DMS153 (cell line): ENCODE measurements at regions not wholly inside any gene's neighbourhood (a gene's known extent, or its start where the extent isn't known, plus 50 kb on each side); places are given as distances from the start of the nearest gene placed in this dataset.

Experiments used
- DNase-seq: peaks from one replicate; lab custom pipeline; 2025; lab: John Stamatoyannopoulos, UW

DNA sequence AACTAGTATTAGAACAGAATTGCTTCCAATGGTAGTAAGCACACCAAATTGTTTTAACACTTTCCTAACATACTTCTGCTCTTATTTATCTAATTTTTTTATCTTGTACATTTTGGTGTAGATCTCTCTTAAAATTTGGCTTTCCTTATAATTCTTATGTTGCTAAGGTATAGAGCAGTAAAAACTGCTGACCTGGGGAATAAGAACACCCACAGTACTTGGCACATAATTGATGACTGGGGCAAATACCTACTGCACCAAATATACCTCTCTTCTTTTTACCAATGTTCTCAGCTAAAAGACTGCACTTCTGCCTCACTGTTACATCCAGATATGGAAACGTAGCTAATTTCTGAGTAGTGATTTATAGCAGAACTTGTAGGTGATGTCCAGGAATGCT lies 642.2 kb downstream of the LIG4 start:
- no peak for DNase-seq

DNA sequence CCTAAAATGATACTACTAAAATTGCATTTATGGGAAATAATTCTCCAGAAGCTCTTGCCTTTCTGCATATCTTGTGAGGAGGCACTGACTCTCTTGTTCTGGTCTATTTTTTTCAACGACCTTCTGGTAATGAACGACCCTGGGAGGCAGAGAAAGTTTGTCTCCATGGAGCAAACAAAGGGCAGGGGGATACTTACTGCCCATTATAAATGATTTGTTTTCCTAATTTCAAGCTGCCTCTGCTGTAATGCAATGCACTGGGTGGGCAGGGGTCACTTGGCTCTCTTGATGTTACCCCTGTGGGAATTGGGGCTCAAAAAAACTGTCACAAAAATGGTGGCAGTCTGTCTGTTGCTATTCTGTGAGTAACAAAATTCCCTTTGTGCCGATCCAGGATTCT lies 643.2 kb downstream of the LIG4 start:
- DNase-seq = no peak

DNA sequence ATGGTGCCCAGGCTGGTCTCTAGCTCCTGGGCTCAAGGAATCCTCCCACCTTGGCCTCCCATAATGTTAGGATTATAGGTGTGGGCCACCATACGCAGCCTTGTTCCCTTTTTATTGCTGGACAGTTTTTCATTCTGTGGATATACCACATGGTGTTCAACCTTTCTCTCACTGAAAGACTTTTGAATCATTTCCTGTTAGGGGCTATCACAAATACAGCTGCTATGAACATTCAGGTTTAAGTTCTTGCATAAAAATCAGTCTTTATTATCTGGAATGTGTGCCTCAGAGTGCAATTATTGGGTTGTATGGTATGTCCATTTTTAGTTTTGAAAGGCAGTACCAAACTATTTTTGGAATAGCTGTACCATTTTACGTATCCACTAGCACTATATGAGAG lies 647.2 kb downstream of the LIG4 start:
- DNase-seq = no peak

DNA sequence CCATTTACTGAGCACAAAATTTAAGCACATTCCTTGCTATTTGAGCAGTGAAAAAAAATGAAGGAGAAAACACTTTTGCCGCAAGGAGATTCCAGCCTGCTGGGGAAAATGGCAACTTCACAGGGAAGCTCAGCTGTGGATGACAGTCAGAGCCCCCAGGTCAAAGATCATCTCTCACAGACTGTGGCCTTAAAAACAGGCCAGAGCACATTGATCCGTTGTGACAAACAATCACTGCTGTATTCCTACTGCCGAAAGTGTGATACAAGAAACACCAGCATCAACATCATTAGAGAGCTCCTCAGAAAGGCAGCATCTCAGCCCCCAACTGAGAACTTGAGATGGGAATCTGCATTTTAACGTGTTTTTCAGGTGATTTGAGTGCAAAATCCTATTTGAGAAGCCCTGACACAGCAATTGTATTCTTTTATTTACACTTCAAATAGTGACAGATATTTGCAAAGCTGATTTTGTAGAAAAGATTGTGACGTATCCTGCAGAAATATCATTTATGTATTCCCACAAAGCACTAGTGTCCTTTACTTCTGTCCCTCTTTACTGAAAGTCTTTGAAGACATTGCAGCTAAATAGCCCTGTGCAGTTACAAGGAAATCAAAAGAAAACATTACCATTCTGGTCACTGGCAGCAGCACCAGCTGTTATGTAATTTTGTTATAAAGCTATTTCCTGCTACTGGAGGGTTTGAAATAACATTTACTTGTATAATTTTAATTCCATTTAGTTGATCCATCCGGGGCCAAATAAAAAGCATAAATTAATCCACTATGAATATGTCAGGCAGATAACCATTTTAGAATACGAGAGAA lies 652.0 kb downstream of the LIG4 start:
- no peak for DNase-seq

DNA sequence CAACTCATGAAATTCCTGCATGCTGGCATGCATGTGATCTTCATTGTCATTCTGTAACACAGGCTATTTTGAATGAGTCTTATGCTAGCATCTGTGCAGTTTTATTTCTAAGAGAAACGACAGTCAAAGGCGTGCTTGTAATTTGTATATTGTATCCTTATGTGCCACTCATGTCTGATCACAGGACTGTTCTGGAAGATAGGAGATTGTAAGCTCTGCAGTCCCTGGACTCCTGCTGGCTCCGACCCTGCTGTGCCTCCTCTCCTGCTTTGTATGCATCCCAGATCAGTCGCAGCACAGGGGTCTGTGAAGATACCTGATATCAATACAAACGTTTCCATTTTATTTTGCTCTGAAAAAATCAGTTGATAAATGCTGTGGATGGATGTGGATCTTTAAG lies 653.1 kb downstream of the LIG4 start:
- no peak for DNase-seq

DNA sequence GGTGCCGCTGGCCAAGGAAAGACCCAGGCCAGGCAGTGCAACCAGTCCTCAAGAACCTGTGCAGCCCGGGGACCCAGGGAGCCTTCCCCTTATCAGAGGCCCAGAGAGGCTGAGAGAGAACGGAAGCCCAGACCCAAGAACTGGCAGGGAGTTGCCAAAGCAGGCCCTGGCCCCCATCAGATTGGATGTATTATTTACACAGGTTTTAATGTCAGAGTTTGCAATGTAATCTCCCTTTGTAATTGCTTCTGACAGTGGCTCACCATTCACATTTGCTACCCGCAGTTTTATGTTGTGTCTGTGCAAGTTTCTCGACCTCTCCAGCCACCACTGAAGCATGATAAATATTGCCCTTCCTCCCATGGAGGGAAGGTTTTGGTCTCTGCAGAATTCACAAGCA lies 660.9 kb downstream of the LIG4 start:
- DNase-seq = peak; percentile 78

DNA sequence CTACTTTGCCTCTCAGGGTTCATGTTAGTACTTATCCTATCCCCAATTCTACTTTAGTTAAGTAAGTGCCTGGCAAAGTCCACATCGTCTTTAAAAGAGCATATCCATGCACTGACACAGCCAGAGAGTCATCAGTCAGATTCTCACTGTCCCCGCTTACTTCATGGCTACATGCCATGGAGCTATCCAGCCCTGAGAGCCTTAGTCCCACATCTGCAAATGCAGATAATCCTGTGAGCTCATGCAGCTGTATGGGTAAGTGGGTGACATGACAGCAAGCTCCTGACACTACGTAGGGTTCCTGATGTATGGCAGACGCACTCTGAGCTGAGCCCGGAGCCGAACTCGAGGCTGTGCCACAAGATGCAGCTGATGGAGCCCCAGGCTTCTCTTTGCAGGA lies 661.5 kb downstream of the LIG4 start:
- no peak for DNase-seq

DNA sequence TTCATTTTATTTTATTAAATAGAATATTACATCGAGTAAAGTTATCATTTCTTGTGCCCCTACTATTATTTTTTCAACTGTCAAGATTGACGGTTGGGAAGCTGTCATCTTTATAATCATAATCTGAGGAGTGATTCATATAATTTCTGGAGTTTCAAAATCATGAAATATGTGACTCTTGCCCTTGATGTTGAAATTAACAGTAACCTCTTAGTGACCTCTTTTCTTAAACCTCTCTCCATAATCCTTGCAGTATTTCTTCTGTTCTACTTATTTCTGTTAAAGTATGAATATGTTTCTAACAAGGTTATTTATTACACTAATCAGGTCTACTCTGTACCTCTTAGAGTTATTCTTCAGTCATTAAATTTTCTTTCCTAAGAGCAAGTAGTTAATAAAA lies 663.8 kb downstream of the LIG4 start:
- no peak for DNase-seq

DNA sequence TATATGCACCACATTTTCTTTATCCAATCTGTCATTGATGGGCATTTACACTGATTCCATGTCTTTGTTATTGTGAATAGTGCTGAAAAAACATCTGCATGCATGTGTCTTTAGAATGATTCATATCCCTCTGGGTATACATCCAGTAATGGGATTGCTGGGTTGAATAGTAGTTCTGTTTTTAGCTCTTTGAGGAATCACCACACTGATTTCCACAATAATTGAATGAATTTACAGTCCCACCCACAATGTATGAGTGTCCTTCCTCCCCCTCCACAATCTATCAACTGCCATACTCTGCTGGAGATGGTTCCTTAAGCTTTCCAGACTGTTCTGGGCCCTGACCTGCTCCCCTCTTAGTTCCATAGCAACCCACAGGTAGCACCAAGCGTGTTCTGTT lies 667.0 kb downstream of the LIG4 start:
- no peak for DNase-seq

DNA sequence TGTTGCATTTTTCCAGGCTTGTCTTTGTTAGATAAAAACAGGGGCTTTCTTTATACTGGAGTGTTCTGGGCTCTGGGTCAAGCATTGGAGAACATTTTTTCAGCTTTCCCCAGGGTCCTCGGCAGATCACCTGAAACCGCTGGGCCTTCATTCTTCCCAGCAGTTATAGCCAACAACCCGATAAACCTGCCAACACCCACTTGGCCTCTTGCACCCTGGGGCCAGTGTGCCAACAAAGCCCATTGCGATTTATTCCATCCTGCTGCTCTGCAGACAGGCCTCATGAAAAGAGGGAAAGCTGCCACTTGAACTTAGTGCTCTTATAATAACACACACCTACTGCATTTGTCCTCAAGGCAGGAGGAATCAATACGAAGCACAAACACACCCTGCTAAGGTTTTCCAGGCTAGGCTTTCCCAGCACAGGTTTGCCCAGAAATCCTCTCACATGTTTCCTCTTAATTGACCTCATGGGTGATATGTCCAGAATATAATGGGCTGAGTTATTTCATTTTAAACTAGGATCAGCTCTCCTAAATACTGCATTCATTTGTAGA lies 669.3 kb downstream of the LIG4 start:
- DNase-seq = peak; percentile 89

DNA sequence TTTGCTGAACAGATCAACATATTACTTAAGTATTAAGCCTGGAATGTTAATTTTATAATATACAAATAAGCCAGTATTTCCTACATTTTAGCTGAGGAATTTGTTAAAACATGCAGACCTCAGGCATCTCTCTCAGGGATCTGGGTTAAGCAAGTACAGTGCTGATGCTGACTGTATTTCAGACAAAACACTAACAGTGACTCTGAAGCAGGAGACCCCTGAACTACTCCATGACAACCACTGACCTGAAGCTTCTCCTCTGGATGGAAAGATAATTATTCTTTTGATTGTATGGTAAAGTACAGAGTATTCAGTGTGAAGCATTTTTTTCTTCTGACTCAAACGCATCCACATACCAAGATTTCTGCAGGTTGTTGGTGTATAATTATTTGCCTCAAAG lies 680.8 kb downstream of the LIG4 start:
- no peak for DNase-seq

DNA sequence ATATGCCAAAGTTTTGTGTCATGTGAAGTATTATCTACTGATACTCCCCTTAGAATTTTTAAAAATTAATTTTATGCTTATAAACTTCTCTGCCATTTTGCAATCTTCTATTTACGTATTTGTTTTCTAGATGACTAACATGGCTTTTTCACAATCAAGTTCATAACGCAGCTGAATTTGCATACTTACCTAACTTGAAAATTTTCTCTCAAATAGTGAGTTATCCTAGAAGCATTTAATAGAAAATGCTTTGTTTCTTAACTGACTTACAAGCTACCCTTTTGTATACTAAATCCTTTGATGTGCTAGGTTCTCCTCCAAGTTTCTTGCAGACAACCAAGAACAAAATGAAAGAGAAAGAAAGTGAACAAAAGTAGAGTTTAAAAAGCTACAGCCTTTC lies 683.5 kb downstream of the LIG4 start:
- no peak for DNase-seq

DNA sequence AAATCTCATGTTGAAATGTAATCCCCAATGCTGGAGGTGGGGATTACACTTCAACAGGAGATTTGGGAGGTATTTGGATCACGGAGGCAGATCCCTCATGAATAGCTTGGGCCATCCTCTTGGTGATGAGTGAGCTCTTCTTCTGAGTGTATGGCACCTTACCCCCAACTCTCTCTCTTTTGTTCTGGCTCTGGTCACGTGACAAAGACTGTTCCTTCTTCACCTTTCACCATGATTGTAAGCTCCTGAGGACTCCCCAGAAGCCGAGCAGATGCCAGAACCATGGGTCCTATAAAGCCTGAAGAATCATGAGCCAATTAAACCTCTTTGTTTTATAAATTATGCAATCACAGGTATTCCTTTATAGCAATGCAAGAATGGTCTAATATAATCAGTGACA lies 684.2 kb downstream of the LIG4 start:
- no peak for DNase-seq

DNA sequence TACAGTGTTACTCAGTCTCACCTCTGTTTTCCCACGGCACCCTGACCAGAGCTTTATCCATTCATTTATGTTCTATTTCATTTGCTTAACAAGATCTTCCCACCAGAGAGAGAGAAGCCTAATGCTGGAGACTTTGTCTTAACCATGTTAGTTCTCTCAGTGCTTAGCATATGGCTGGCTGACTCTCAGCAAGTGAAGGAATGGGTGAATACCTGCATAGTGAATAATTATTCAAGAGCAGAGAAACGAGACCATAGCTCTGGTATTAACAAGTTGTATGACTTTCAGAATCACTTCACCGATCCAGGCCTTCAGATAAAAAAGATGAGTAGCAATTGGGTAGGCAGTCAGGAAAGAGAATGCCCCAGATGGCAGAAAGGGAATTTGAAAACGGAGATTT lies 686.3 kb downstream of the LIG4 start:
- no peak for DNase-seq

DNA sequence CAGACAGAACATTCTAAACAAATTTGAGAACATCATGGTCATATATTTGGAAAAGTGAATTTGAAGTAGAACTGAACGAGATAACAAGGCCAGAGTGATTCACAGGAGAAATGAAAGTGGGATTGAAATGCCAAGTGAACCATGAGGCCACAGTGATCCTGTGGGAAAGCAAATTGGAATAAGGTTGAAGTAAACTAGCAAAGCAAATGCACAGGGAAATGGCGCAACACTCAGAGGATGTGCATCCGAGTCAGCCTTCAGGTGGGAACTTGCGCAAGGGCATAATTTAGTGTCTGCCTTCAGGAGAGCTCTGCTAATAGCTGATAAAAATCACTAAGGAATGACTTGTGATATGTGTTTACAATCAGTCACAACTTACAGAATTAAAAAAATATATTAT lies 696.6 kb downstream of the LIG4 start:
- no peak for DNase-seq

DNA sequence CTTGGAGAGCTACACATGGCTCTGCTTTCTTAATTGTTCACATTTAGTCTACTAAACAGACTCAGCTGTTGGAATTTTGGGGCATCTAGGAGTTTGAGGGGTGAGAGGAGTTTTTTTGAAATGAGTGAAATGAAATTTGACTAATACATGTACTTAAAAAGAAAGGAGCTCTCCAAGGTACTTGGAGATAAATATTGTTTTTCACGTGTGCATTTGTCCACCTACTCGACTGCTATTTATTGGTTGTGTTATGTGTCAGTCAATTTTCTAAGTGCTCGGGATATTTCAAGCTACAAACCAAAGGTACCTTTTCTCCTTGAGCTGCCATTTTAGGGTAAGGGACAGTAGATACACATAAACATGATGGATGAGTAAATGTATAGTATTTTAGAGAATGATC lies 697.0 kb downstream of the LIG4 start:
- no peak for DNase-seq

DNA sequence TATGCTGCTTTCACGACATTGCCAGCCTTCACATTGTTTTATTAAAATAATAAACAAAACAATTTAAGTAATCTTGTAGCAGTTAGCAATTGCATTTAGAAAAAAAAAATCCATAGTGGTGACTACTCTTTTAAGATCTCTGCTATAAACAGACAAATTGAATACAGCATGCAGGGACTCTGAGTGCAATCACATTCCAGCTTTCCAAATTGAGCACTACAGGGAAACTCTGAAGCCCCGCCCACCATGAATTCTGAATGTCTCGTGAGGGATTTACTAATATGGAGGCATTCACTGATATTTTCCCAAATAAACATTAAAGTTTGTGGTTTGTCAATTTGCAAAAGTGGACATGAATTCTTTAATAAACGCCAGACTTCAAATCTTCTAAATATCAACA lies 698.8 kb downstream of the LIG4 start:
- no peak for DNase-seq

DNA sequence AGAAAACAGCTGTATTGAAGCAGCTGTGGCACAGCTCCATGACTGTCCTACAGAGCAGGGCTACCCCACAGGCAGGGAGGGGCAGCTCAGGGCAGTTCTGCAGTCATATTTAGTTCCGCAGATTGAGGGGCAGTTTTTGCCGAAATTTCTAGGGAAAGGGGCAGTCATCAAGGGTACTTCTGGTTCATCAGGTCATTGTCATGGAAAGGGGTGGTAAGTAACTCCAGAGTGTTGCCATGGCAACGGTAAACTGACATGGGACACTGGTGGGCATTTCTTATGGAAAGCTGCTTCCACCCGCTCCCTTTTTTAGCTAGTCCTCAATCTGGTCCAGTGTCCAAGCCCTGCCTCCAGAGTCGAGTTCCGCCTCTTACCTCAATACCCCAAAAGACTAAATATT lies 702.8 kb downstream of the LIG4 start:
- no peak for DNase-seq

DNA sequence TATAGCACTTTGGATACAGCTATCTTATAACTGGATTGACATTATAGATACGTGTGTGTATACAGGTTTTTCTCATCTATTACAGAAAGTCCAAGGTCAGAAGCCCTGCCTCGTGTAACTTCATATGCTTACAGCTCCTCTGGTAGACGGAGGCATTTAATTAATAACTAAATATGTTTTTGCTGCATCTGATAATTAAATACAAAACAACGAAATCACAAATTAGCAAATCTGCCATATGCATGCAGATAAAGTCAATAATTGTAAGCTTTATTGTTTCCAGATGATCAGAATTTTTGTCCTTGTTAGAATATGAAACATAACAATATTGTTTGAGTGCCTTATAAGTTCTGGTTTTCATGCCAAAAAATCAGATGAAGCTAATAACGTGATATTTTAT lies 717.7 kb downstream of the LIG4 start:
- DNase-seq = no peak

DNA sequence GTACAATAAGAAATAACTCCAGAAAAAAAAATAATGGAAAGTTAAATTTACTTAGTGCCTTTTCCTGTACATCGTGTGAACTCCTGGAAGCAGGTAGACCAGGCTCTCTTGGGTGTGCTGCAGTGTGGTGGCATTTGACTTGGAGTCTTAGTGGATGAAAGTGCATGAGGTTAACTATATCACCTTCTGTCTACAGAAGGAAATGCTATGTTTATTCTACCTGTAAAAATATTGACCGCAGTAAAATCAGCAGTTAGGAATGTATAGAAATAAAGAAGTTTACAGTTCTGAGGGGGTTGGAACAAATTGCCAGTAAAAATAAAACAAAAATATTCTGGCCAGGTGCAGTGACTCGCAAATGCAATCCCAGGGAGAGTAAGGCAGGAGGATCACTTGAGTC lies 722.1 kb downstream of the LIG4 start:
- DNase-seq = no peak

DNA sequence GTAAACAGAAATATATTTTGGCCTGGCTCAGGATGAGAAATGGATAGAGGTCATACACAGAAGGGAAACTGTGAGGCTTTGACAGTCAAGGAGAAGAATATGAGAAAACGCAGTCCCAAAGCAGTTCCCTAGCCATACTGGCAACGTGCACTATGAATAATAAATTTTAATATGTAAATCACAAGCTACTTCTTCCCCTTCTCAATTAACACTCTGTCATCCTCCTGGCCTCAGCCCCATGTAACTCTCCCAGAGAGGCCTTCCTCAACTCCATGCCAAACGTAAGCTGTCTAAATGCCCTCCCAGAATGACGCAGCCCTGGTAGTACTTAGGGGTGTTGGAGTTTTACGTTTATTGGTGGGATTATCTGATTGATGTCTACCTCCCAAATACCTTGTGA lies 732.6 kb downstream of the LIG4 start:
- DNase-seq = no peak

DNA sequence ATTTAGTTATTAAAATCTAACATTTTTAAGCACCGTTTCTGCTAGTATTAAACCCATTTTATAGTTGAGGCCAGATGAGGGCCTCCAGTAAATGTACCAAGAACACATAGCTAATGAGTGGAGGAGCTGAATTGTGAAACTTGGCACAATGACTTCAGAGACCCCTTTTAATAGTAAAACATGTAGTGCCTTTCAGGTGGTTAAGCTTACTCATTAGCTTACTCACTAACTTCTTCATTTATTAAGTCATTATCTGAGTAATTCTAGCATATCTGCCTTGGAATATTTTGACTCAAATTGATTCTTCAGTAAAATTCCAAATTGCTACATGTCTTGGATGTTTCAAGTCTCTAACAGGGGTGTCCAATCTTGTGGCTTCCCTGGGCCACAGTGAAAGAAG lies 735.2 kb downstream of the LIG4 start:
- no peak for DNase-seq

DNA sequence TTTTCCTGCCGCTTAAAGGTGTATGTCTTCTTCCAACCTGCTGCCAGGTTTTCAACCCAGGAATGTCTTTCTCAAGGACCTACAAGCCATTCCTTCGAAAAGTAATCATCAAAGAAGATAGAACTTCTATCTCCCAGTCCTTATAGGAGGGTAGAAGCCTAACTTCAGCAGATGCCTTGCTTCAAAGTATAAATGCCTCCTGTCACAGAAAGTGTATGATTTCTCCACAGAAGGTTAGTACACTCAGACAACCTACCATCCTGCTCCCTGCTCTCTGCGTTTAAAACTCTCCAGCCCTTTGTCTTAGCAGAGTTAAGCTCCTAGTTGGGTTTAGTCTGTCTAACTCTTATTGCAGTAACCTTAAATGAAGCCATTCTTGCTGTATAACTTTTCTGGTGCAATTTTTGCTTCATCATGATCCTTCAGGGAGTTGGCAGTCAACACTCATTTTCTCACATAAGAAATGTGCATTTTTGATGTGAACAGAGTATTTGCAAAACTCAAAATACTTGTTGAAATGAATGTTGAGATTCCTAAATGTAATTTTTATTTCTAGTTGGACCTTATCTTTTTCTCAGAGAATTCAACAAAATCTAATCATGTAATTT lies 737.5 kb downstream of the LIG4 start:
- no peak for DNase-seq
